GM04503 (cell line): ENCODE measurements at regions not wholly inside any gene's neighbourhood (a gene's known extent, or its start where the extent isn't known, plus 50 kb on each side); places are given as distances from the start of the nearest gene placed in this dataset.
"Not testable (repeated sequence)": the region's sequence is repeated elsewhere in the genome, so short reads cannot be mapped to it uniquely, and the experiment has no call there.

Experiments
- DNase-seq: peaks from one replicate; pipeline ENCODE4 v3.0.0-alpha.2; 2012; ENCODE audit warnings: low read depth

GRCh38 chr7:131935180-131935579 is 378.8 kb upstream of the PODXL start:
- no peak for DNase-seq

DNA sequence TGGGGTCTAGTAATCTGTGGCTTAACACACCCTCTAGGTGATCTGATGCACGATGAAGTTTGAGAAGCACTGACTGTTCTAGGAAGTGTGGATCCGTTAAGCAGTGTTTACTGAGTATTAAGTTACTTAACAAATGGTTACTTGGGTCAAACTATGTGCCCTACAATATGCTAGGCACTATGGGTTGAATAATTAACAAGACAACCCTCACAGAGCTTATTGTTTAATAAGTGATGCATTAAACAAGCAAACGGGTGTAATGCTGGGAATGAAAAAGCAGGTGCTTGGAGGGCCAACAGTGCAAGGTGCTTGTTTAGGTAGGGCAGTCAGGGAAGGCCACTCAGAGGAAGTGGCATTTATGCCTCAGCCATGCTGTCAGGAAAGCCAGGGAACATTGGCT is 378.0 kb upstream of the PODXL start:
- DNase-seq, result no peak

DNA sequence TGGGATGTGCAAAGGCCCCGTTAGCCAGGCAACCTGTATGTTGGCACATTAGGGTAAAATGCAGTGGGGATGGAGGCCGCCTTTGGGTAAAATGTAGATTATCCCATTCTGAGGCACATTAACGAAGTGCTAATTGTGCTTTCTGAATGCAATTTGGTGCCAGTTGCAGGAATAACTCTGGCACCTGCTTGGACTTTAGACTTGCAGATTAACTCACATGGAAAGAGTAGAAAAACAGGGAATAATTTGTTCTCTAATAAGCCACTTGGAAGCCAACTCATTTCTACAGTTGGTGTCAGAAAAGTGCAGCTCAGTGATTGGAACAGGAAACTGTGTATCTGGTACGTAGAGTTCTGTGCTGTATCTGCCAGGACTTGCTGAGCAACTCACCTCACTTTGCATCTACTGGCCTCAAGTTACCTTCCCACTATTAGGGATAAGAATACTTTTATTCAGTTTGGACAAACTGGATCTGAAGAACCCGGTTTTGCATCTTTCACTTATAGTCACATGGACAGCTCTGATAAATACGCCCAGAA is 377.4 kb upstream of the PODXL start:
- DNase-seq, result no peak

DNA sequence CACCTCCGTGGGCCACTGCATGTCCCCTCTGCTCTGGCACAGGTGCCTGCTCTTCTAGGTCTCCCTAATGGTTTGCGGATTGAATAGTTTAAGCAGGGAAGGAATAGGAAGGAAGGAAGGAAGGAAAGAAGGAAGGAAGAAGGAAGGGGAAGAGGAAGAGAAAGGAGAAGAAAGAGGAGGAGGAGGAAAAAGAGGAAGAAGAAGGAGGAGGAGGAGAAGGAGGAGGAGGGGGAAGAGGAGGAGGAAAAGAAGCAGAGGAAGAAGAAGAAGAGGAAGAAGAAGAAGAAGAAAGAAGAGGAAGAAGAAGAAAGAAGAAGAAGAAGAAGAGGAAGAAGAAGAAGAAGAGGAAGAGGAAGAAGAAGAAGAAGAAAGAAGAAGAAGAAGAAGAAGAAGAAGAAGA is 376.8 kb upstream of the PODXL start:
- DNase-seq, result not testable (repeated sequence)

- DNase-seq, result no peak
These were observed 375.8 kb upstream of the PODXL start for GRCh38 chr7:131932271-131932670.

DNA sequence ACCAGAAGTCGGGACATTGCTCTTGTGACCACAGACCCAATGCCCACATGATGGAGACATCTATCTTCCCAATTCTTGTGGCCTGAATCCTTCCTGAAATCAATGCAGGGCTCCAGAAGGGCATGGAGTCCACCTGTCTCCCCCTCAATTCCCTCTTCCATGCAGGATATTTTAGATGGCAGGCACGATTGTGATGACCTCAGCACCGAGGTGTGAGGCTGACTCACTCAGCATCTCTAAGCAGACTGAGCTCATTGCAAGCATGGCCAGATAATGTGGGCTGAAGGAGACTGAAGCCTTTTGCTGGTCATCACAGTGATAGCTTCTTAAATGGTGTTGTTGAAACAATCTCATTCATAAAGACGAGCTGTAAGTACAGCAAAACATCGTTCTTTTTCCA is 374.9 kb upstream of the PODXL start:
- DNase-seq, result no peak

DNA sequence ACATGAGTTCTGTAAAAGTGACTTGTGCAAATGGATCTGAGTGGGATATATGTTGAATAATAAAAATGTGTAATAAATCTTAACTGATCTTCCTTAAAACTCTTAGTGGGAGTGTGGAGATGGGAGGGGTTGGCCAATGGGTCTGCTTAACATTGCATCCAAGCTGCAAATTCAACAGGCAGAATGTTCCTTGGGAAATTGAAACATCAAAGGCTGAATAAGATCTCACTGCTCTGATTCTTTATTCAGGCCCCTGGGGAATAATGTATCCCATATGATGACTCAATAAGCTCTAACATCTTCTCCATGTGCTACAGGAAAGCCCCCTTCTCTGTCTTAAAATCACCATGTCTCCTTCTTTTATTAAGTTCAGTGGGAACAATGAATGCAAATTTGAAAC is 373.2 kb upstream of the PODXL start:
- no peak for DNase-seq

DNA sequence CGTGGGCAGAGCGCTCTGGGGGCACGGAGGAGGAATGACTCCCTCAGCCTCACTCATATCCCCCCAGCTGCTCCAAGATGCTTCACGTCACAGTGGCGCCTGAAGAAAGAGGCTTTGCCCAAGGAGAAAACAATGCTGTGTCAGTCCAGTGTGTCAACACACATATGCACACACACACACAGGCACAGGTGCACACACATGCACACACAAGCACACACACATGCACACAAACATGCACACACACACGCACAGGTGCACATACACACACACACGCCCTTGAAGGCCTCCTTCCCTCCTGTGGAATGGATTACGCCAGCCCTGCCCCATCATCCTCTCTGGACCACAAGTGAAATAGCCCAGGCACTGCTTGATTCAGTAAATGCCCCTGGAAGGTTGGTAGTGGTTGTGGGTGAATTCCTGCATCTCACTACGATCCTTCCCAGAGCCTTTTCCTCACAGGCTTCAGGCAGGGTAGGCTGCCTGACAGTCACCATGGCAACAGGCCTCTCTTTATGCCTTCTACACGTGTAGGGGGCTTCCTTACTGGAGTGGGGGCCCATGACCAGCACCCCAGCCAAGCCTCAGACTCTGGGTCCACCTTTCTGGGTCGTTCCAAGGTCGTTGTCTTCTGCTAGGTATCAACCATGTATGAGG is 371.5 kb upstream of the PODXL start:
- DNase-seq, result no peak

DNA sequence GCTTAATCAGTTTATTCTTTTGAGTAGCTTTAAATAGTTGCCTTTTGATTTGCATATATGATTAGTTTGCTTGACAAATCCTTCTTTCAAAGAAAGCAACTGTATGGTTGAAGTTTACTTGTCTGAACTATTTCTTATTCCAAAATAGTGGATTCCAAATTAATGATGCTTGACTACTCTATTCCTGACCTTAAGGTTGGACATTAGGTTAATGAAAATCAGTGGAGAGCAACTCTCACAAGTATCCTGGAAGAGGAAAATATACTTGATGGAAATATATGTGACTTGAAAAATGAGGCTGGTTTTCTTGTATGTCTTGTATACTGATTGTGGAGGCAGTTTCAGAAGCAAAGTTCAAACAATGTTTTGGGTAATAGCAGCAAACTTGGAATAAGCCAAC is 369.2 kb upstream of the PODXL start:
- DNase-seq, result no peak

- no peak for DNase-seq
These were observed 368.4 kb upstream of the PODXL start for GRCh38 chr7:131924857-131925256.

- DNase-seq, result not testable (repeated sequence)
These were observed 366.5 kb upstream of the PODXL start for GRCh38 chr7:131922948-131923347.

GRCh38 chr7:131921016-131921415 is 364.6 kb upstream of the PODXL start:
- DNase-seq, result no peak

- DNase-seq, result no peak
These were observed 363.7 kb upstream of the PODXL start for GRCh38 chr7:131919920-131920709.

DNA sequence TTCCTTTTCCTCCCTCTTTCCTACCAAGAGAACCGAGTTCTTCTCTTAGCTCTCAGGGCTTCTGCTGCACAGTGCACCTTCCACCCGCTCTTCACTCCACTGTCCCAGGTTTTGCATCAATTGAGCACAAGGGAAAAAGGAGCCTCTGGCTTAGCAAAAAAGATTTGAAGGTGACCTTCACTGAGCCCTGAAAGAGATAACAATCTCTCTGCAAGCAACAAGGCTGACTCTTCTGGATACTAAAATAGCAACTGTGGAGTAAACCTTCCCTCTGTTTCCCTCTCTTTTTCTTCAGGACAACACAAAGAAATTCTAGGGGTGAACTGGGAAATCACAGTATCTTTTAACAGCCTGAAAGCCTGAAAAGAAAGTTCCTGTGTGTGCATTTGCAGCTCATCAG is 354.7 kb upstream of the PODXL start:
- no peak for DNase-seq

- DNase-seq, result no peak
These were observed 352.8 kb upstream of the PODXL start for GRCh38 chr7:131909151-131909768.

DNA sequence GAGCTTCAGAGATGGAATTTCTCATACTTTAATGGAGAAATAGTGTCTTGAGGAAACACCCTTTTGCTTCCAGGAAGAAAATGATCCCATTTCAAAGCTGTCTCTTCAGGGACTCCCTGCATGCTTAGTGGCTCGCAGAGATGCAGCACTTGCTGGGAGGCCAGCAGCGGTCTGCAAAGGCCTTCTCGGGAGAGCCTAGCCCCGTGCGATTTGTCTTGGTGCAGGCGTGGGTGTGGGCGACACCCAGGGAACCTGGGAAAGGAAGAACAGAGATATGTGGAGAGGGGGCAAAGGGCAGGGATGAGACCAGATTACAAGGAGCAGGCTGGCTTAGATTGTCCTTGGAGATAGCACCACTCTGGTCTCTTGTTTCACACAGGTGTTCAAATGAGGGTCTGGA is 352.3 kb upstream of the PODXL start:
- no peak for DNase-seq

- DNase-seq, result no peak
These were observed 349.1 kb upstream of the PODXL start for GRCh38 chr7:131905471-131905973.

GRCh38 chr7:131904760-131905327 is 348.4 kb upstream of the PODXL start:
- no peak for DNase-seq

GRCh38 chr7:131903315-131903714 is 346.9 kb upstream of the PODXL start:
- DNase-seq, result no peak

DNA sequence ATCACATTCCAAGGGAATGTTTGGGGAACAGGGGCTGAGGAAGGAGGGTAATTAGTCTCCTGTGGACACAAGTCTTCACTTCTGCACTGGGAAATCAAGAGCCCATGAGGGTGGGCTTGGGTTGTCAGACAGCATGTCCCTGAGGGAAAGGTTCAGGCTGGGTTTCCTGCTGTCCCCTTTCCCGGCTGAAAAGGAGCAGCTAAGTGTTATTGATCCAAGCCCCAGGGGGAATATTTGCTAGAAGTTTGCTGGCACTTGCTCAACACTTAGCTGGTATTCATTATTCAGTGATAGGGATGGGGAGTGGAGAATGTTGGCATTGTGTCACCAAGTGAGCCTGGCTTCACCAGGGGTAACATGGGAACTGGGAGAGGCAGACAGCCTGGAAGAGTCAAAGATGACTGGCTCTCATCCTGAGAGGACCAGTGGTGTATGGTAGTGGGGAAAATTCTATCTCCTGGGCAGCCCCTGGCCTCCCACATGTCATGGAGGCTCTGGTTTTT is 344.4 kb upstream of the PODXL start:
- no peak for DNase-seq

DNA sequence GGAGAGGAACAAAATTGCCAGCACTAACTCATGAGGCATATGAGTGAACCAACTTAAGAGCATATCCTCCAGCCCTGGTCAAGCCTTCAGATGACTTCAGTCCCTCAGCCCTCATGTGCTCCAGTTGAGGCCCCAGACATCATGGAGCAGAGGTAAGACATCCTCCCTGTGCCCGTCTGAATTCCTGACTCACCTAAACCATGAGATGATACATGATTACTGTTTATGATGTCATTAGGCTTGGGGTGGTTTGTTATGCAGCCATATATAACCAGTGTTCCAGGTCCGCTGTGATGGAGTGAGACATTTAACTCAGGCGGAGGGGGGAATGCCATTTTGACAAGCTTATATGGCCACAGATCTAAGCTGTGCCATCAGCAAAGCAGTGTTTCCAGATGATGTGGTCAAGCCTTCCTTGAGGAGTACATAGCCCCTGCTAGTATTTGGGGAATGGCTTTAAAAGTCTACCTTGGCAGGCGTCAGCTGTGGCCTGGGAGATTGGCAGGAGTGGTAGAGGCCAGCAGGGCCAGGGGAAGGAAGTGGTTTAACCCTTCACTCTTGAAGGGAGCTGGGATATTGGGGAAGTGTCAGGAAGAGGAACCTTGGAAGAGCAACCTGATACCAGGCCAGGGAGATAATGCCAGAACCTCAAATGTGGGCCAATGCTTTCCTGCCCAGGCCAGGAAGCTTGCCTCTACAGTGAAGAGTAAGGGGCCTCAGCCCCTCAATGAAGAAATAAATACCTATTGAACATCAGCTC is 343.0 kb upstream of the PODXL start:
- no peak for DNase-seq

DNA sequence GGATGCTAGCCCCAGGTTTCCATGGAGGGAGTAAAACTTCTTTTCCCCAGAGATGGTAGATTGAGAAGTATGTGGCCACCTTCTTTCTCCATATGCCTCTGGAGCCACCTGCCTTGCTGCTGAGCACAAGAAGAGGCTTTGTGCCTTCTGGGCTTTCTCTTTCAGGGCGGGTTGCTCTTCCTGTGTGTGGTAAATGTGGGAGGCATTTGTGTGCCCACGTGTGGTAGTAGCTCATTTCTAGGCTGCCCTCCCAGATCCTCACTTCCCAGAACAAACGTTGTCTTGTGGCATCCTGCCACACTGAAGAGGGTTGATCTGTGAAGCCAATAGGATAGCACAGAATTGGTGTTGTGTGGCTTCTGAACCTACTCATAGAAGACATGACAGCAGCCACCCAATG is 342.0 kb upstream of the PODXL start:
- peak; percentile 13 for DNase-seq
